ENCODE measurements at regions not wholly inside any gene's neighbourhood (a gene's known extent, or its start where the extent isn't known, plus 50 kb on each side); places are given as distances from the start of the nearest gene placed in this dataset.

- no peak for TF ChIP-seq CTCF (IDR thresholded peaks at IDR 0.05)
- TF ChIP-seq POLR2A (IDR thresholded peaks at IDR 0.05) = no peak
Measured at GRCh38 chr9:134978272-134978671, 60.6 kb upstream of the FCN1 start.
